Kidney (tissue), 13 donors: ENCODE measurements at regions not wholly inside any gene's neighbourhood (a gene's known extent, or its start where the extent isn't known, plus 50 kb on each side); places are given as distances from the start of the nearest gene placed in this dataset.

Experiments
- DNase-seq, 5 donors: peaks; one replicate each; pipeline ENCODE4 v3.0.0-alpha.2; 2013 to 2020
- FAIRE-seq: peaks from 2 replicates; lab custom pipeline; 2012; peaks lifted over from hg19 to GRCh38; lab: Jason Lieb, UNC
- H3K27ac ChIP-seq, 2 donors: one replicate each; pipeline ENCODE4 v1.7.0; 2013; ENCODE audit warnings: low read depth in 2 of 2, low read length in 2 of 2, inconsistent platforms in 1 of 2
- H3K27me3 ChIP-seq: one replicate; pipeline ENCODE4 v1.7.1; 2013; ENCODE audit warnings: low read length, inconsistent platforms; ENCODE audit not compliant: control insufficient read depth, insufficient read depth
- H3K36me3 ChIP-seq, 3 donors: one replicate each; pipeline versions ENCODE4 v1.7.0 to v1.7.1; 2013; ENCODE audit warnings: low read length in 3 of 3, control low read depth in 1 of 3, inconsistent platforms in 1 of 3; ENCODE audit not compliant: insufficient read depth in 3 of 3, control insufficient read depth in 2 of 3
- H3K4me1 ChIP-seq, 3 donors: one replicate each; pipeline versions ENCODE4 v1.7.0 to v1.7.1; 2013; ENCODE audit warnings: low read length in 3 of 3, inconsistent platforms in 1 of 3, low read depth in 1 of 3; ENCODE audit not compliant: control insufficient read depth in 2 of 3, insufficient read depth in 2 of 3
- H3K4me3 ChIP-seq, 3 donors: one replicate each; pipeline versions ENCODE4 v1.7.0 to v1.8.1; 2013; ENCODE audit warnings: low read length in 3 of 3, control low read depth in 1 of 3, inconsistent platforms in 1 of 3
- H3K9ac ChIP-seq, 3 donors: one replicate each; pipeline versions ENCODE4 v1.7.0 to v1.7.1; 2013; ENCODE audit warnings: low read length in 3 of 3, control low read depth in 1 of 3, inconsistent platforms in 1 of 3
- H3K9me3 ChIP-seq, 3 donors: one replicate each; pipeline versions ENCODE4 v1.7.0 to v1.7.1; 2013; ENCODE audit warnings: low read length in 3 of 3, control low read depth in 1 of 3, inconsistent platforms in 1 of 3; ENCODE audit not compliant: control insufficient read depth in 2 of 3, insufficient read depth in 1 of 3
- CTCF ChIP-seq: IDR thresholded peaks from 3 replicates; pipeline ENCODE4 v1.5.1; 2012; ENCODE audit warnings: mild to moderate bottlenecking, moderate library complexity, borderline replicate concordance; ENCODE audit not compliant: insufficient read depth; ENCODE audit errors: extremely low read depth
- intact Hi-C: fragments of 100-400 bp; cut with DNase I; formaldehyde crosslinking; loops from one replicate; pipeline ENCODE4 v1.11.1; 2022
- donor health status: control.
- donor health status: control.
- donor health status: control.
- donor health status: control.
- donor health status: control.
- donor health status: DM: yes; HTN: yes; CAD: no.
- donor health status: Normal renal cell carcinoma (clear cell type).

GRCh38 chr19:27735314-27735713 lies 1477.6 kb downstream of the UQCRFS1 start:
- intact Hi-C loops = no loop called here
- Histone ChIP-seq H3K9me3 (no peaks in the 10 kb centered on the region), H3K27ac (no peak overlapping the region), H3K4me3 (no peak overlapping the region), H3K9ac (no peak overlapping the region), H3K36me3 (peaks cover 0 to 8% (median 0%) of the 10 kb centered on the region in 3 donors), H3K27me3 (no peaks in the 10 kb centered on the region), H3K4me1 (no peaks in the 10 kb centered on the region)
- no peak for DNase-seq
- TF ChIP-seq CTCF = no peak
- no peak for FAIRE-seq

- no peak for FAIRE-seq
- H3K4me1 ChIP-seq = no peaks in the 10 kb centered on the region
- intact Hi-C loops = no loop called here
- peaks cover 0 to 3% (median 0%) of the 10 kb centered on the region in 3 donors for H3K9me3 ChIP-seq
- H3K9ac ChIP-seq = no peak overlapping the region
- no peaks in the 10 kb centered on the region for H3K27me3 ChIP-seq
- peak in 1 of 5 donors; percentile 11 for DNase-seq
- no peak overlapping the region for H3K27ac ChIP-seq
- H3K4me3 ChIP-seq = no peak overlapping the region
- peaks cover 0 to 8% (median 0%) of the 10 kb centered on the region in 3 donors for H3K36me3 ChIP-seq
- TF ChIP-seq CTCF = no peak
Observed at GRCh38 chr19:27734496-27735220, 1478.3 kb downstream of the UQCRFS1 start.

GRCh38 chr19:27733551-27734266 lies 1479.2 kb downstream of the UQCRFS1 start:
- Histone ChIP-seq H3K4me1 (no peaks in the 10 kb centered on the region), H3K4me3 (no peak overlapping the region), H3K36me3 (peaks cover 0 to 4% (median 0%) of the 10 kb centered on the region in 3 donors), H3K27me3 (no peaks in the 10 kb centered on the region), H3K9me3 (peaks cover 0 to 12% (median 0%) of the 10 kb centered on the region in 3 donors), H3K9ac (no peak overlapping the region), H3K27ac (no peak overlapping the region)
- no peak for TF ChIP-seq CTCF
- FAIRE-seq (no peak), DNase-seq (no peak)
- intact Hi-C loops = no loop called here
